Fibroblast of pulmonary artery (primary cell): ENCODE measurements at regions not wholly inside any gene's neighbourhood (a gene's known extent, or its start where the extent isn't known, plus 50 kb on each side); places are given as distances from the start of the nearest gene placed in this dataset.
A peak's percentile ranks its signal among the peaks of the same experiment; 100 is the strongest.

Source experiments
- DNase-seq: peaks from one replicate; pipeline ENCODE4 v3.0.0-alpha.2; 2010; ENCODE audit warnings: low read depth
- H3K4me3 ChIP-seq: replicated peaks from 2 replicates; pipeline ENCODE4 v1.5.1; 2011; ENCODE audit warnings: low read depth, mild to moderate bottlenecking, control low read depth, low read length, moderate library complexity
- CTCF ChIP-seq: IDR thresholded peaks from 2 replicates; pipeline ENCODE4 v1.5.1; 2011; ENCODE audit warnings: mild to moderate bottlenecking, control low read depth, low read length, inconsistent platforms; ENCODE audit errors: missing control alignments

DNA sequence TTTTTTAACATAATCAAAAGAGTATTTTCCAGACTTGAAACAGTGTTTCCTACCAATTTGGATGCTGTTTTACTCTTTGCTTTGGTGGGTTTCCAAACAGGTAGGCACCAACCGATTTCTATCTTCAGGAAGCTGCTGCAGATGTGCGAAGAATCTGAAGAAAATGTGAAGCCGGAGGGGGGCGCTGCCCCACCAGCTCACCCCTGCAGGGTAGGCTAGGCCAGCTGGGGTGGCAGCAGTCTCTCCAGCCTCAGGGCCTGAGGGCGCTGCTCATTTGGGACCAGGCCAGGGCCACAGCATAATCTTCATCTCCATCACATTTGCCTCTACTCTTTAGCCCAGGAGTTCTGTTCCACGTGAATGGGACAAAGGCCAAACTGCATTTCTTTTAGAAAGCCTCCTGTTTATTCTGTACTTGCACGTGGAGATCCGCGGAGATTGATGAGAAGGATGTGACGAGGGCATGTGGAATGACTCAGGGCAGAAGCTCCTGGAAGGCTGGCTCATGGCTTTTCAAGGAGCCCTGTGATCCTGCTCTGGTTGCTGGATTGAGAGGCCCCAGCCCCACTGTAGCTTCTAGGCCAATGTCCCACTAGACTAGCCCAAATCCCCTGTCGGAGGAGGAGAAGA is 84.2 kb upstream of the FAM136A start:
- no peak for DNase-seq
- no peak for TF ChIP-seq CTCF
- H3K4me3 ChIP-seq, result no peak overlapping the region

GRCh38 chr2:70385204-70385603 is 83.3 kb upstream of the FAM136A start:
- TF ChIP-seq CTCF, result no peak
- DNase-seq, result no peak
- no peak overlapping the region for H3K4me3 ChIP-seq

DNA sequence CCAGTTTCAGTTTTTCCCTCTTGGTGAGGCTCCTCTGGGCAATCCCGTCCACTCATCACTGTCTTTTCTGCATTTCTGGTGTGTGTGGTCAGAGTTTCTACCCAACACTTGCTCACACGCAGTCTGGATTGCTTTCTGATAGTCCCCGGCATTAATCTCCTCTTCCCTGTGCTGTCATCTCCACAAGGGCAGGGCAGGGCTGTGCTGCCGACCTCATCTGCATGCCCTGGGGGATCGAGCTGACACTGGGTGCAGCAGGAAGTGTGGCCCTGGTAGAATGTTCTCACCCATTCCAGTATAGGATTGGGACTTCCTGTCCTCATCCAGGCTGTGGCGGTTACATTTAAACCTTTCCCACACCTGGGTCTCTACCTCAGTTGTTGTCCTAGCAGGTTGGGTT is 80.0 kb upstream of the FAM136A start:
- no peak for TF ChIP-seq CTCF
- no peak overlapping the region for H3K4me3 ChIP-seq
- DNase-seq, result peak; percentile 21

DNA sequence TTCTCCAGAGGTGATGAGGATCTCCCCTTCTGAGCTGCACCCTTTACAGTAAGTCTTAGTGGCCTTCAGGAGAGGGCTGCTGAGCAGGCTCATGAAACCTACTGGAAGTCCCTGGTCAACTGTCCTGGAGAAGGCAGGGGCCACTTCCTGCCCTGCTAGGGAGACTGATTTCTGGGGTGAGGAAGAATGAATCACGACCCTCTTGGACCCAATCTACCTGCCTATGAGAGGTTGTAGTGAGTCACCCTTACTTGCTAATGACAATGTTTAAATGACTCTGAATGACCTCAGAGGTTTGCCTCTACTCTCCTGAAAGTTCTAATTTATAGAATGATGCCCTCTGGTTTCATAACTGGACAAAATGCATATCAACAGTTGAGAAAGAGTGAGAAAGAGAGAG is 79.4 kb upstream of the FAM136A start:
- DNase-seq, result no peak
- TF ChIP-seq CTCF, result no peak
- H3K4me3 ChIP-seq, result no peak overlapping the region

- no peak for TF ChIP-seq CTCF
- no peak for DNase-seq
- no peak overlapping the region for H3K4me3 ChIP-seq
Observed at GRCh38 chr2:70380621-70381020, 78.8 kb upstream of the FAM136A start.

GRCh38 chr2:70374616-70375015 is 72.7 kb upstream of the FAM136A start:
- H3K4me3 ChIP-seq, result no peak overlapping the region
- no peak for DNase-seq

More at GRCh38 chr2:70374616-70375015, 72.7 kb upstream of the FAM136A start:
- no peak for TF ChIP-seq CTCF
